Smooth muscle cell (in vitro differentiated cells): ENCODE measurements at regions not wholly inside any gene's neighbourhood (a gene's known extent, or its start where the extent isn't known, plus 50 kb on each side); places are given as distances from the start of the nearest gene placed in this dataset.

Experiments
- DNase-seq: peaks from one replicate; lab custom pipeline; 2025; ENCODE audit not compliant: unreplicated experiment; lab: John Stamatoyannopoulos, UW
- H2AFZ ChIP-seq: fragments of 200-600 bp; sonication (generic); 2 replicates; pipeline ENCODE4 v1.6.0; 2016; ENCODE audit warnings: antibody characterized with exemption, low read depth, mild to moderate bottlenecking
- H3F3A ChIP-seq: fragments of 200-600 bp; sonication (generic); 2 replicates; pipeline ENCODE4 v1.6.0; 2017; ENCODE audit warnings: antibody characterized with exemption, low read depth
- H3K27ac ChIP-seq: fragments of 200-600 bp; sonication (generic); 2 replicates; pipeline ENCODE4 v1.5.1; 2016; ENCODE audit warnings: low read depth, mild to moderate bottlenecking
- H3K27me3 ChIP-seq: fragments of 200-600 bp; sonication (generic); 2 replicates; pipeline ENCODE4 v1.6.1; 2016; ENCODE audit warnings: low read depth, mild to moderate bottlenecking
- H3K36me3 ChIP-seq: fragments of 200-600 bp; sonication (generic); 2 replicates; pipeline ENCODE4 v1.5.1; 2016; ENCODE audit warnings: low read depth
- H3K4me1 ChIP-seq: fragments of 200-600 bp; sonication (generic); 2 replicates; pipeline ENCODE4 v1.5.1; 2016; ENCODE audit warnings: low read depth
- H3K4me2 ChIP-seq: fragments of 200-600 bp; sonication (generic); 2 replicates; pipeline ENCODE4 v1.6.0; 2016; ENCODE audit warnings: mild to moderate bottlenecking
- H3K4me3 ChIP-seq: fragments of 200-600 bp; sonication (generic); 2 replicates; pipeline ENCODE4 v1.5.1; 2016; ENCODE audit warnings: mild to moderate bottlenecking
- H3K79me2 ChIP-seq: fragments of 200-600 bp; sonication (generic); 2 replicates; pipeline ENCODE4 v1.6.0; 2016; ENCODE audit warnings: low read depth, mild to moderate bottlenecking
- H3K9ac ChIP-seq: fragments of 200-600 bp; sonication (generic); 2 replicates; pipeline ENCODE4 v1.6.0; 2016; ENCODE audit warnings: low read depth
- H3K9me3 ChIP-seq: fragments of 200-600 bp; sonication (generic); replicated peaks from 2 replicates; pipeline ENCODE4 v1.5.1; 2016; ENCODE audit warnings: low read depth
- H4K20me1 ChIP-seq: fragments of 200-600 bp; sonication (generic); 2 replicates; pipeline ENCODE4 v1.6.0; 2016; ENCODE audit warnings: low read depth
- WGBS: methylation state at CpG from one replicate; pipeline ENCODE4 v1.1.7; 2016; ENCODE audit warnings: low lambda C conversion rate; 5-methylcytosine and 5-hydroxymethylcytosine counted together
- TF ChIP-seq, protein P1 (sequence below): fragments of 200-600 bp; sonication (generic); IDR thresholded peaks from 2 replicates; pipeline ENCODE4 v1.5.1; 2017; ENCODE audit warnings: borderline replicate concordance, mild to moderate bottlenecking, antibody characterized with exemption; ENCODE audit not compliant: insufficient read depth, poor library complexity, severe bottlenecking

GRCh38 chr13:40186626-40187323, 479.7 kb downstream of the FOXO1 start:
- Histone ChIP-seq H3K79me2 (no peaks in the 10 kb centered on the region), H3K36me3 (no peaks in the 10 kb centered on the region), H3K9ac (no peak overlapping the region), H4K20me1 (no peaks in the 10 kb centered on the region), H3K4me2 (no peak overlapping the region), H3K4me3 (no peak overlapping the region), H3F3A (peaks cover 19% of the 10 kb centered on the region), H3K9me3 (no peaks in the 10 kb centered on the region), H3K27ac (no peak overlapping the region), H3K4me1 (peaks cover 35% of the 10 kb centered on the region), H3K27me3 (no peaks in the 10 kb centered on the region), H2AFZ (no peak overlapping the region)
- no peak for DNase-seq
- TF ChIP-seq, protein P1, sequence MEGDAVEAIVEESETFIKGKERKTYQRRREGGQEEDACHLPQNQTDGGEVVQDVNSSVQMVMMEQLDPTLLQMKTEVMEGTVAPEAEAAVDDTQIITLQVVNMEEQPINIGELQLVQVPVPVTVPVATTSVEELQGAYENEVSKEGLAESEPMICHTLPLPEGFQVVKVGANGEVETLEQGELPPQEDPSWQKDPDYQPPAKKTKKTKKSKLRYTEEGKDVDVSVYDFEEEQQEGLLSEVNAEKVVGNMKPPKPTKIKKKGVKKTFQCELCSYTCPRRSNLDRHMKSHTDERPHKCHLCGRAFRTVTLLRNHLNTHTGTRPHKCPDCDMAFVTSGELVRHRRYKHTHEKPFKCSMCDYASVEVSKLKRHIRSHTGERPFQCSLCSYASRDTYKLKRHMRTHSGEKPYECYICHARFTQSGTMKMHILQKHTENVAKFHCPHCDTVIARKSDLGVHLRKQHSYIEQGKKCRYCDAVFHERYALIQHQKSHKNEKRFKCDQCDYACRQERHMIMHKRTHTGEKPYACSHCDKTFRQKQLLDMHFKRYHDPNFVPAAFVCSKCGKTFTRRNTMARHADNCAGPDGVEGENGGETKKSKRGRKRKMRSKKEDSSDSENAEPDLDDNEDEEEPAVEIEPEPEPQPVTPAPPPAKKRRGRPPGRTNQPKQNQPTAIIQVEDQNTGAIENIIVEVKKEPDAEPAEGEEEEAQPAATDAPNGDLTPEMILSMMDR, result no peak
- WGBS, result 85% methylated on average over 9 of the region's 9 CpGs

GRCh38 chr13:40187324-40187795, 479.1 kb downstream of the FOXO1 start:
- peaks cover 32% of the 10 kb centered on the region for H3K4me1 ChIP-seq
- H3K9ac ChIP-seq, result no peak overlapping the region
- TF ChIP-seq, protein P1, result no peak

GRCh38 chr13:40187841-40188591, 478.4 kb downstream of the FOXO1 start:
- H3K27ac ChIP-seq, result no peak overlapping the region
- H3K9ac ChIP-seq, result no peak overlapping the region
- peaks cover 16% of the 10 kb centered on the region for H3F3A ChIP-seq
- H2AFZ ChIP-seq, result no peak overlapping the region
- 73% methylated on average over 27 of the region's 27 CpGs for WGBS
- no peak overlapping the region for H3K4me2 ChIP-seq
- TF ChIP-seq, protein P1, result no peak
- DNase-seq, result no peak
- peaks cover 32% of the 10 kb centered on the region for H3K4me1 ChIP-seq
- H3K4me3 ChIP-seq, result no peak overlapping the region
- no peaks in the 10 kb centered on the region for H4K20me1 ChIP-seq
- no peaks in the 10 kb centered on the region for H3K79me2 ChIP-seq
- H3K36me3 ChIP-seq, result no peaks in the 10 kb centered on the region
- no peaks in the 10 kb centered on the region for H3K27me3 ChIP-seq
- H3K9me3 ChIP-seq, result no peaks in the 10 kb centered on the region

More at GRCh38 chr13:40187324-40187795, 479.1 kb downstream of the FOXO1 start:
- no peak overlapping the region for H3K4me3 ChIP-seq
- H3F3A ChIP-seq, result peaks cover 16% of the 10 kb centered on the region
- H3K36me3 ChIP-seq, result no peaks in the 10 kb centered on the region
- H4K20me1 ChIP-seq, result no peaks in the 10 kb centered on the region
- DNase-seq, result no peak
- no peaks in the 10 kb centered on the region for H3K27me3 ChIP-seq
- no peak overlapping the region for H3K4me2 ChIP-seq
- H2AFZ ChIP-seq, result no peak overlapping the region
- no peaks in the 10 kb centered on the region for H3K79me2 ChIP-seq
- H3K27ac ChIP-seq, result no peak overlapping the region
- no peaks in the 10 kb centered on the region for H3K9me3 ChIP-seq
- WGBS, result 91% methylated on average over 12 of the region's 12 CpGs
